NAMALWA (cell line): ENCODE measurements at regions not wholly inside any gene's neighbourhood (a gene's known extent, or its start where the extent isn't known, plus 50 kb on each side); places are given as distances from the start of the nearest gene placed in this dataset.
"Not testable (repeated sequence)": the region's sequence is repeated elsewhere in the genome, so short reads cannot be mapped to it uniquely, and the experiment has no call there.

Source experiments
- DNase-seq: peaks from one replicate; pipeline ENCODE4 v3.0.0-alpha.2; 2015; ENCODE audit warnings: low spot score

DNA sequence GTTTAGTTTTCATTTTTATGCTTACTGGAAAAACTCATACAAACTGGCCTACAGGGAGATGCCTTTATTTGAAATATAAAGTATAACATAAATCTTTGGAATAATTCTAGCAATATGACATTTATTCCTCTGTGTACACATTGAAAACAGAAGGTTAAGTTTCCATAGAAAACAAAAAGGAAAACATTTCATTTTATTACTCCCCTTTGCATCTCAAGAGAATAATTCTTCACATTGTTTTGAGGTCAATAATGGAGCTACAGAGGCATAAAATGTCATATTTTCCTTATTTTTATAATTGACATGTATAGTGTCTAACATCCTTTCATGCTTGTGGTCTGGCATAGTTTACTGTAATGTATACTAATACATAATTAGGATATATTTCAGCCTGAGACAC lies 187.6 kb upstream of the AGTR1 start:
- no peak for DNase-seq

DNA sequence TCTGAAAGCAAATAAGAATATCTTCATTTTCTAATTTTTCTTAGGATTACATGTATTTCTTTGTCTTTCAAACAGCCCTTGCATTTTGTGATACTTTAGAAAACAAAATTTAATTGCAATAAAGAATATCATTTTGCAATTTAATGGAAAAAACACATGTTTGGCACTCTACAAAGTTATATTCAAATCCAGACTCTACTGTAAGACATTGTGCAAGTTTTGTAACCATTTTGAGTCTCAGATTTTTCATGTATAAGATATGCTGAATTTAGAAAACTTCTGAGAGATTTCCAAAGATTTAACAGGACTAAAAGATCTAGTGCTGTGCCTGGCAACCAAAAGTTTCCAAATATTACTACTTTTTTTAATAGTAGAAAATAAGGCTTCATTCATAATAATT lies 187.1 kb upstream of the AGTR1 start:
- DNase-seq: no peak

DNA sequence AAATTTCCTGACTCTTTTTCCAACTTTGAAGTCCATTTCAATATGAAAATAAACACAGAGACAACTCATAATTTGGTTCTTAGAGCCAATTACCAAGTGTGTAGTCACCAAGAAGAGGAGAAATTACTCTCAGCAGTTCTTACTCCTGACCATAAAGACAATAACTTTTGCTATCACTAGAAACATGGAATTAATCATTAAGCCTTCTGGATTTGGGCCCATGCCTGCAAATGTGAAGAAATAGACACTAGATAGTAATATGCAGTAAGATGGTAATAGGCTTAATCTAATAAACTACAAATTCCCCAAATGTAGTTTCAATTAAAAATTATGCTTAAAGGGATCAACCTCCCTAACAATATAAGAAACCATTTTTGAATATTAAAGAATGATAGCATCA lies 185.1 kb upstream of the AGTR1 start:
- no peak for DNase-seq

DNA sequence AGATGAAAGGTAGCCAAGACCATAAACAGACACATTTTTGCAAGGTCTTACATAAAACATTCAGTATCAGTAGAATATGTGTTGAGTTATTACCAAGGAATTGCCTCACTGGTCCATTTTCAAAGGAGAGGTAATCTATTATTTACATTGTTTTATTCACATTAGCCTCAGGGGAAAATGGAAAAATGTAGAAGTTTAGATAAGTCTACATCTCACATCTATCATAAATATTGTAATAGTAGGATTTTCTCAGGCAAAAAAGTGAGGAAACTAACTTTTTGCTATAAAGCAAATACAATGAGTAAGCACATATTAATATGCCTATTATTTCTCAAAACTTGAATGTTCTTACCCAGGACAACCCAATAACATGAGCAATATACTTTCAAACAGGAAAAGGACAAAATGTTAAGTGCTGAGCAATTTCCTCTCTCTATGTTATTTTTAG lies 184.6 kb upstream of the AGTR1 start:
- DNase-seq: no peak

DNA sequence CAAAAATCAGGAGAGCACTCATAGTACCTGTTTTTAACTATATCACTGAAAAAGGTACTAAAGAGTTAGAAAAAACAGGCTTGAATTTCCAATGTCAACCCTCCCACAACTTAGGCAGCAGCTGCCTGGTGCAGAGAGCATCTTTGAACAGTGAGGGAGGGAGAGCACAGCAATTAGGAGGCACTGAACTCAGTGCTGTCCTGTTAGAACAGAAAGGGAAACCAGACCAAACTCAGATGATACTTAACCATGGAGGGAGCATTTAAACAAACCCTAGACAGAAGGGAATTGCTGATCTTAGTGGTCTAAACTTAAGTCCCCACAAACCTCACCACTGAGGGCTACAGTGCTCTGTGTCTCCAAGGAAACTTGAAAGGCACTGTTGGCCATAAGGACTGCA lies 179.2 kb upstream of the AGTR1 start:
- DNase-seq: no peak

DNA sequence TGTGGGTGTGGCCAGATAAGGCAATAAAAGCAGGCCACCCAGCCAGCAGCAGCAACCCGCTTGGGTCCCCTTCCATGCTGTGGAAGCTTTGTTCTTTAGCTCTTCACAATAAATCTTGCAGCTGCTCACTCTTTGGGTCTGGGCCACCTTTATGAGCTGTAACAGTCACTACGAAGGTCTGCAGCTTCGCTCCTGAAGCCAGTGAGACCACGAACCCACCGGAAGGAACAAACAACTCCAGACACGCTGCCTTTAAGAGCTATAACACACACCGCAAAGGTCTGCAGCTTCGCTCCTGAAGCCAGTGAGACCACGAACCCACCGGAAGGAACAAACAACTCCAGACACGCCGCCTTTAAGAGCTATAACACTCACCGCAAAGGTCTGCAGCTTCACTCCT lies 172.1 kb upstream of the AGTR1 start:
- not testable (repeated sequence) for DNase-seq

DNA sequence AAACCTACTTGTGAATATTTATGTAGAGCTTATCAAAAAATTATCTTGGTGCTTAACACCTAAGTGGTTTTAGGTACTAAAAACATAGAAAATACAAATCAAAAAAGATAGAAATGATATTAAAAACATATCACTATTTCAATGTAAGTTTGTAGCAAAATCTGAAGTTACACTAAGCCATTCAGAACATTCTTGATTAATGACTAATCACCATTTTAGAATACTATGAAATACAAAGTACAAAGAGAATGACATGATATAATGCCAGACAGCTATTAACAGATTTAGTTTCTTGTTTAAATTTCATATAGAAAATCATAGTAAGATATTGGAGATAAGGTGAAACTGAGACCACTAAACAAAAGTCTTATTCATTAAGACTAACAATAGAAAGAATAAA lies 169.7 kb upstream of the AGTR1 start:
- no peak for DNase-seq

DNA sequence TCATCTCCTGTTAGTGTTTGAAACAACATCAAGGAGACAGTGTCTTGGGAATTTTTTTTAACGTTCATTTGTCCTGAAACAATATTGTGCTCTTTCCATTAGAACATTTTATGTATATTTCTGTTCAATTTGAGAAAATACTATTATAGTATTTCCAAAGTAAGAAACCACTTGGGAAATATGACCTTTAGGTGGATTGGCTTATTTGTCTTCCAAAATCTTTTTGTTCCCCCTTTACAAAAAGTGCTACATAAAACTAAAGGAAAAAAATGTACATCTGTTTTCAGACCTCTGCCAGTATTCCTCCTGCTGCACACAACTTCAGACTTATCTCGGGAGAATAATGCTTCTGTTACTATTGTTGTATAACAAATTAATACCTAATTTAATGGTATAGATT lies 165.9 kb upstream of the AGTR1 start:
- DNase-seq: no peak

DNA sequence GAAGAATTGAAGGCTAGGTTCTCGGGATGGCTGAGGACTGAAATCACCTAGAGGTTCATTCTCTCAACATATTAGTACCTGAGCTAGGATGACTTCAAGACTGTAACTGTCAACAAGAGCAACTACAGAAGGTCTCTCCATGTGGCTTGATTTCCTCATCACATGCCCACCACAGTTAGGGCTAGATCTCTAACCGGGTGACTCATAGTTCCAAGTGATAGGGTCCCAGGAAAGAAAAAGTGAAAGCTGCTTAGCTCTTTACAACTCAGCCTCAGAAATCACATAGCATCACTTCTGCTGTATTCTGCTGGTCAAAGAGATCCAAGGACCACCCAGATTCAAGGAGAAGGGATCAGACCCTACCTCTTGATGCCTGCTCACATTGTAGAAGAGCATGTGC lies 165.4 kb upstream of the AGTR1 start:
- DNase-seq: no peak

DNA sequence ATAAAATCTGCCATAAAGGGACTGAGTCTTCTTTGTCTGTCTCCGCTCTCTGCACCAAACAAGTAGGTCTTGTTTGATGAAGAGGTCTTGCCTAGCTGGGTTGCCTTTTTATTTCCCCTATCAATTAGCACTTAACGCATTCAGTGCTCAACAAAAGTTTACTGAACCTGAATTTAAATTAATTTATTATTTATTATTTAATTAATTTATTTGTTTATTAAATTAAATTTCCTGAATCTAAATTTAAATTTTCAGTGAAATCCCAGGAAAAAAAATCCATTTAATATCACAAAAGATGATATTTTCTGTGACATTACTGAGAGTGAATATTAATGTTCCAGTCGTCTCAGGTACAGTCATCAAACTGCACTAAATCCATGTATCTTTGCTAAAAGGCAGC lies 164.9 kb upstream of the AGTR1 start:
- DNase-seq: no peak

DNA sequence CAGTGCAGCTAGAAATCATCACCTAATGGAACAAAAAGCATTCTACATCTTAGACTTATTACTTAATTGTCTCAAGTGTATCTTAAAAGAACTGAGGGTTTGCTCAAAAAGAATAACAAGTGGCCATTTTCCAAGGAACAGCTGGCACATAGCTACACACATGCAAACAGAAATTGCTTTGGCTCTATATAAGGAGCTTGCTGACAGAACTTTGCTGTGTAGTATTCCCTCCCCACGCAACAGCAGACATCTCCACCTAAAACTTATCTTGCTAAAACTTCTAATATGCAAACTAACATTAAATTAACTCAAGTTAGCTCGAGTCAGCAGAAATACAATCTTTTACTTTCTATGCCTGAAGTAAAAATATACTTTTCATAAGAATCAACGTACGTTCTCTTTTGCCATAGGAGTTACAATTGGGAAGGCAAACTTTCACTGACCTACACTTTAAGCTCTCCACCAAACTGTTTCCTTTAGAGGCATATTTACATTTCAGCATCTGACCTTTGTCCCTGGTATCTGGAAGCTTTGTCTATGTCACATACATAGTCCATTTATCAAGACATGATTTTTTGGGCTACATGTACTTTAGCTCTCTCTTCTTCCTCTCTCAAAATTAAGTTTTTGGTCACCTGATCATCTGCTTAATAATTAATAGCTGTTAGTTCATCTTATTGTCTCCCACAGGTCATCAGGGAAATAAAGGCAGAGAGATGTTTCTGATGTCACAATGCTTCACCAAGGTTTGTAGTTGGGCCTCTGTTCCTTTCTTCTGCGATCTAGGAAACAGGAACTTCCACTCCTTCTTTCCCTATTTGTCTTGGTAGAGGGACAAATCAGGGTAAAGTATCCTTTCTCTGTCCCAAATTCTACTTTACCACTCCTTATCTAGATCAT lies 163.4 kb upstream of the AGTR1 start:
- DNase-seq: no peak

DNA sequence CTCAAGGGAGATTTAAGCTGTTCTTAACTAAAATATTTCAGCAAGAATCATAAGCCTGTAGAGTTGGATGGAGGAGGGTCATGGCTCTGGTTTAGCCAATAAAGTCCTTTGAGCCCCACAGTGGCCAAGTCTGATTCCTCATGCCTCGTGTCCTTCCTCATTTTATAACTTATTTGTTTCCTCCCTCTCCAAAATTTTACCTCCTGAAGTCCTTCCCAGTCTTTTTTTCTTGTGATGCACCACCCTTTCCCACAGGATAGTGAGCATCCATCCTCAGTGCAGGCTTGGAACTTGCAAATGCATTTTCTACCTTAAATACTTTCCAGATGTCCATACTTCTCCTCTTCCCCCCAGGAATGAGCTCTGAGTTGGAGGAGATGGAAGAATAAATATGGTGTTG lies 162.7 kb upstream of the AGTR1 start:
- DNase-seq: no peak

DNA sequence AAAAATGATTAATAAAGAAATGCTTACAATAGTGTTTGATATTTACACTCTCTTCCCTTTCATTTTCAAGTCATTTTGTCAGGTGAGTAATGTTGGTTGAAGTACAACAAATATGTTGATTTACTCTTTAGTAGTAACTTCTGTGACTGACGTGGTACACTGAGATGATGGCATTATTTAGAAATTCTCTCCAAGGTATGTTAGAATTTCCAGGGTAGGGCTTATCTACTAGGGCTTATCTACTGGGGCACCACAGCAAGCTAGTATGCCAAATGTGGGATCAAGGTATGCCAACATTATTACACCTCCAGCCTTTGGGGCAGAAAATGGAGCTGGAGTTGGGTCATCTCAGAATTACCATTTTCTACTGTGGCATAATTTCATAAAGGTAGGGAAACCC lies 157.4 kb upstream of the AGTR1 start:
- no peak for DNase-seq

DNA sequence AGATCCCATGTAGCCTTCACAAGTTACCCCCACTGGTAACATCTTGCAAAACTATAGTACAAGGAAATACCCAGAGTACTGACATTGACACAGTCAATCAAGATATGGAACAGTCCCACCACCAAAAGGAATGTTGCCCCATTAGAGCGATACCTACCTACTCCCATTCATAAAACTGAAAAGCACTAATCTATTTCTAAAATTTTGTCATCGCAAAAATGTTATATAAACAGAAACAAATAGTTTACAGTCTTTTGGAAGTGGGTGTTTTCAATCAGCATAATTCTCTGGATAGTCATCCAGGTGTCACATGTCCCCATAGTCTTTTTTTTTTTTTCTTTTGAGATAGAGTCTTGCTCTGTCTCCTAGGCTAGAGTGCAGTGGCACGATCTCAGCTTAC lies 156.9 kb upstream of the AGTR1 start:
- no peak for DNase-seq

DNA sequence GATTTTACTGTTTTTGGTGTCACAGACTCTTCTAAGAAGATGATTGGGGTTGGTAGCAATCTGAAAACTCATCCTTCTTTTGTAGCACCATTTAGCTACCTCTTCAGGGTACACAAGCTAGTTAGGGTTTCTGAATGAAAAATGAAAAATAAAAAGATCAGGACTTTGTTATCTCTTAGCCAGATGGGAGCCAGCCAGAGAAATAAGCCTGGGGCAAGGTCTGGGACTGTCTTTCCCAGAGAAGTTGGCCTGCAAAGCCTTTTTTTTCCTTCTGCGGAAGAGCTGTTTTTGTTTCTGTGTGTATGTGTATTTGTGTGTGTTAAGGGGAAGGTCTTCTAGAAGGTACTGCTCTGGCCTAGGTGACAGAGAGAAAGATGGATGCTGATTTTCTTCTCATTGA lies 150.7 kb upstream of the AGTR1 start:
- DNase-seq: no peak

DNA sequence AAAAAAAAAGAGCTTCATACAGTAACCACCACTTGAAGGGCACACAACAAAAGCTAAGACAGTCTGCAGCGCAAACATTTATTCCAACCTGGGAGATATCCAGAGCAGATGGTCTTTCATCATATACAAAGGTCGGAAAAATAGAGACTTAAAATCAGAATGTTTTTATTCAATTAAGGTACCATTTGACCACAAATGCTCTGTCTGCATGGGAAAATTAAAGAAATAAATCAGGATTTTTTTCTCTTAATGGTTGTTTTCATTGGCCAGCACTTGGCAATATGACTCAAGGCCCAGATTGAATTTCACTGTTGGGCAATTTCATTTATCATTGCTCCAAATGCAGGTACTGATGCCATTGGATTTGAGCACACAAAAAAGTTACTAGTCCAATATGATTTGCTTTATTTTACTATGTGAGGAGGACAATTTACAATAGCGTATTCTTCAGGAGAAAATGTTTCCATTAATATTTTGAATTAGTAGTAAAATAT lies 145.9 kb upstream of the AGTR1 start:
- no peak for DNase-seq

DNA sequence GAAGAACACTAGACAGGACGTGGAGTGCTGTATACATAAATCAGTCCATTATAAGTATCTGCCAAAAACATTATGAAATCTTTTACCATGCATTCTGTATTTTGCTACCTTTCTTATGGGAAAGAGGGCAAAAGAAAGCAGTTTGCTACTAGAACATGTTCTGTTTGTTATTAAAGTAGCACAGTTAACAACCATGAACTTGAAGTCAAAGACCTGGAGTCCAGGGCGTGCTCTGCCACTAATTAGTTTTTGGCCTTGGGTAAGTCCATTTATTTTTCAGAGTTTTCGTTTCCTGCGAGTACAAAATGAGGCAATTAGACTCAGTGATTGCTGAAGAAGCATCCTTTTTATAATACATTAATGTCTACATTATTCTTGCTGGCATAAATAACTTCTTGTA lies 143.3 kb upstream of the AGTR1 start:
- no peak for DNase-seq

DNA sequence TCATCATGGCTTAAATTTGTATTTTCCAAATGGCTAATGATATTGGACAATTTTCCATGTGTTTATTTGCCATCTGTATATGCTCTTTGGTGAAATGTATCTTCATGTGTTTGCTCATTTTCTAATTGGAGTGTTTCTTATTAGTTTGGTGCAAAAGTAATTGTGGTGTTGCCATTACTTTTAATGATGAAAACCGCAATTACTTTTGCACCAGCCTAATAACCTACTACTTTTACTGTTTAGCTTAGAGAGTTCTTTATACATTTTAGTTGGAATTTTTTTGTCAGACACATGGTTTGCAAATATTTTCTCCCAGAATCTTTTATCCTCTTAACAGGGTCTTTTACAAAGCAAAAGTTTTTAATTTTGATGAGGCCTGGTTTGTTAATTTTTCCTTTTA lies 141.0 kb upstream of the AGTR1 start:
- no peak for DNase-seq

DNA sequence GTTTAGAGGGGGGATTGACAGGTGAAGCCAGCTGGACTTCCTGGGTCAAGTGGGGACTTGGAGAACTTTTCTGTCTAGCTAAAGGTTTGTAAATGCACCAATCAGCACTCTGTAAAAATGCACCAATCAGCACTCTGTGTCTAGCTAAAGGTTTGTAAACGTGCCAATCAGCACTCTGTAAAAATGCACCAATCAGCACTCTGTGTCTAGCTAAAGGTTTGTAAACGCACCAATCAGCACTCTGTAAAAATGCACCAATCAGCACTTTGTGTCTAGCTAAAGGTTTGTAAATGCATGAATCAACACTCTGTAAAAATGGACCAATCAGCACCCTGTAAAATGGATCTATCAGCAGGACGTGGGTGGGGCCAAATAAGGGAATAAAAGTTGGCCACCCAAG lies 120.1 kb upstream of the AGTR1 start:
- DNase-seq: not testable (repeated sequence)

DNA sequence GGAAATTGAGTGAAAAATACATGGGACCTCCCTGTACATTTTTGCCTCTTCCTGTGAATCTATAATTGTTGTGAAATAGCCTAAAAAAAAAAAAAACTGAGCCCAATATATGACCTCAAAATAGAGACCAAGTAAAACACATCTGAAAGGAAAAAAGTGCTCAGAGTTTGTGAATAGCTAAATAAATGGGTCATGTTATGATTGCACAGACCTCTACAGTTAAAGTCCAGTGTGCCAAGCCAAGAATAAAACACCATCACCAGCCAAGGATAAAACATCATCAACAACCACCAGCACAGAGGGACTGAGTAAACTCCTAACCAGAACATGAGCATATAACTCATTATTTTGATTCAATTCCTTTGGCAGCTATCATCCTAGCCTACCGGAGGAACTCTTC lies 115.6 kb upstream of the AGTR1 start:
- DNase-seq: no peak

DNA sequence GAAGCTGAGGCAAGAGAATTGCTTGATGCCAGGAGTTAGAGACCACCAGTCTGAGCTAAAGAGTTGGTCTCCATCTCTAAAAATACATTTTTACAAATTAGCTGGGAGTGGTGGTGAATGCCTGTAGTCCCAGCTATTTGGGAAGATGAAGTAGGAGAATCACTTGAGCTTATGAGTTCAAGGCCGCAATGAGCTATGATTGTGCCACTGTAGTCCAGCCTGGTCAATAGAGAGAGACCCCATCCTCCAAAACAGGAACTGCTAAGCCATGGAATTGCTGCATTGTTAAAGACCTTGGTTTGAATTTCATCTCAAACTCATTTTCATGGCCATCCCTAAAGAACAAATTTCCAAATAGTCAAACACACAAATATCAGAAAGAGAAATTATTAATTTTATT lies 113.9 kb upstream of the AGTR1 start:
- DNase-seq: no peak

DNA sequence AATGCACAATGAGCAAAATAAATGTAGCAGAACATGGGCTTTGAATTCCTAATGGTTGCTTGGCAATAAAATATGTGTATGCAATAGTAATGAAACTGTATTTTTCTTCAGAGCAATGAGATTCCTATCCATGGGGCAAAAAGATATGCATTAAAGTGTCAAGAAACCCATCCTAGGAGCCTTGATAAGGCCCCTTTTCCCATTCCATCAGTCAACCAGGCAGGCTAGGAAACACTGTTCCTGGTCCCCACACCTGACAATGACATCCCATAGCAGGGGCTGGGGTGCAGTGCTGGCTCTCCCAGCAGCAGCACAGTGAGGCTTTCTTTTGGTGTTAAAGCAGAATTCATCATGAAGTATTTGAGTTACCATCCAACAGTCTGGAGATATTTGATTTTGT lies 113.3 kb upstream of the AGTR1 start:
- DNase-seq: no peak

DNA sequence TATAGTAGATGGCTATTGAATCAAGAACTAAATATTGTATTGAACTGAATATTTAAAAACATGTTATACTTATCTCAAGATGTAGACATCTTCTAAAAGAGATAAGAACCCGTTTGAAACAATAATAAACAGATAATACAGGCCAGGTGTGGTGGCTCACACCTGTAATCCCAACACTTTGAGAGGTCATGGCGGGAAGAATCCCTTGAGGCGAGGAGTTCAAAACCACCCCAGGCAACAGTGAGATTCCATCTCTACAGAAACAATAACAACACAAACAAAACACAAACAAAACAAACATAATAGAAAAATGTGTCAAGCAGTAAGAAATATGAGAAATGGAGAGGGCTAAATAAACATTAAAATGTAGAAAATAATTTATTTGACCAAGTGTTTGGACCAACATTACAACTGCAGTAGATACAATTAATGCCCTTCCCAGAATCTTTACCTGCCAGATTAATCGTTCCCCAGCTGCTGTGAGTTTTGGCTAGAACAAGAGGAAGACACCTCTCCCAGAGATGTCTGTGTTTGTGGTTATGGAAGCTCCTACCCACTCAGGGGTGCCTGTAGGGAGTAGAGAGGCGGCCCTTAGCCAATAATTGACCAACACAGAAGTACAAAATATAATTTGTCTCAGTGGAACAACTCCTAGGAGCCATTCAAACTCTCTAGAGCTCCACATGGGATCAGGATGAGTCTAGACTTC lies 111.9 kb upstream of the AGTR1 start:
- DNase-seq: no peak

DNA sequence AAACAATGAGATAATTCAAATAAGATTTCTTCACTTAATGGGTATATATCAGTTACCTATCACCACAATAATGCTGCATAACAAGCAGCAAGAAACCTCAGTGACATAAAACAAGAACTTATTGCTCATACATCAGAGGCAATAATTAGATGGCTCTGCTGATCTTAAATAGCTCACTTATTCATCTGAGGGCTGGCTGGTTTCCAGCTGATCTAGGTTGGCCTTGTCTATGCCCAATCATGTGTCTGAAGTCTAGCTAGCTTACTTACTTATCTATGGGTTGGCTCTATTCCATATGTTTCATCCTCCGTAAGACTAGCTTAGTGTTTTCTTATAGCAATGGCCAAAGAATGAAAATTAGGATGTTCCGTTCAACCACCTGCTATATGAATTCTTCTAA lies 109.4 kb upstream of the AGTR1 start:
- DNase-seq: no peak
